Left ventricle myocardium inferior (tissue), 1 donor: ENCODE measurements at regions not wholly inside any gene's neighbourhood (a gene's known extent, or its start where the extent isn't known, plus 50 kb on each side); places are given as distances from the start of the nearest gene placed in this dataset.

Source experiments
- DNase-seq: peaks from one replicate; pipeline ENCODE4 v3.0.0-alpha.2; 2020
- H3K27ac ChIP-seq: fragments of 200-600 bp; replicated peaks from 2 replicates; pipeline ENCODE4 v1.8.0; 2021
- H3K27me3 ChIP-seq: fragments of 200-600 bp; 2 replicates; pipeline ENCODE4 v1.8.0; 2021; ENCODE audit warnings: low read depth
- H3K36me3 ChIP-seq: fragments of 200-600 bp; 2 replicates; pipeline ENCODE4 v1.8.0; 2021
- H3K4me1 ChIP-seq: fragments of 200-600 bp; 2 replicates; pipeline ENCODE4 v1.8.0; 2021
- H3K4me3 ChIP-seq: fragments of 200-600 bp; 2 replicates; pipeline ENCODE4 v1.8.0; 2021; ENCODE audit warnings: mild to moderate bottlenecking, moderate library complexity
- H3K9me3 ChIP-seq: fragments of 200-600 bp; replicated peaks from 2 replicates; pipeline ENCODE4 v1.8.0; 2021
- intact Hi-C: fragments of 100-400 bp; cut with micrococcal nuclease; formaldehyde crosslinking; loops from one replicate; pipeline ENCODE4 v1.11.0; 2022
- TF ChIP-seq, protein P1 (sequence below): fragments of 200-600 bp; IDR thresholded peaks from 2 replicates; pipeline ENCODE4 v1.8.0; 2021; ENCODE audit warnings: antibody characterized with exemption, mild to moderate bottlenecking, borderline replicate concordance
- donor health status: DM: no; HTN: yes; CAD: no; lungs with severe emphysema.

GRCh38 chr4:97334348-97334747 lies 808.9 kb downstream of the STPG2 start:
- Histone ChIP-seq H3K27me3 (no peaks in the 10 kb centered on the region), H3K9me3 (peaks cover 27% of the 10 kb centered on the region), H3K4me1 (no peaks in the 10 kb centered on the region), H3K36me3 (no peaks in the 10 kb centered on the region), H3K27ac (no peak overlapping the region), H3K4me3 (no peak overlapping the region)
- TF ChIP-seq, protein P1, sequence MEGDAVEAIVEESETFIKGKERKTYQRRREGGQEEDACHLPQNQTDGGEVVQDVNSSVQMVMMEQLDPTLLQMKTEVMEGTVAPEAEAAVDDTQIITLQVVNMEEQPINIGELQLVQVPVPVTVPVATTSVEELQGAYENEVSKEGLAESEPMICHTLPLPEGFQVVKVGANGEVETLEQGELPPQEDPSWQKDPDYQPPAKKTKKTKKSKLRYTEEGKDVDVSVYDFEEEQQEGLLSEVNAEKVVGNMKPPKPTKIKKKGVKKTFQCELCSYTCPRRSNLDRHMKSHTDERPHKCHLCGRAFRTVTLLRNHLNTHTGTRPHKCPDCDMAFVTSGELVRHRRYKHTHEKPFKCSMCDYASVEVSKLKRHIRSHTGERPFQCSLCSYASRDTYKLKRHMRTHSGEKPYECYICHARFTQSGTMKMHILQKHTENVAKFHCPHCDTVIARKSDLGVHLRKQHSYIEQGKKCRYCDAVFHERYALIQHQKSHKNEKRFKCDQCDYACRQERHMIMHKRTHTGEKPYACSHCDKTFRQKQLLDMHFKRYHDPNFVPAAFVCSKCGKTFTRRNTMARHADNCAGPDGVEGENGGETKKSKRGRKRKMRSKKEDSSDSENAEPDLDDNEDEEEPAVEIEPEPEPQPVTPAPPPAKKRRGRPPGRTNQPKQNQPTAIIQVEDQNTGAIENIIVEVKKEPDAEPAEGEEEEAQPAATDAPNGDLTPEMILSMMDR: no peak
- DNase-seq: no peak
- intact Hi-C loops: no loop called here

DNA sequence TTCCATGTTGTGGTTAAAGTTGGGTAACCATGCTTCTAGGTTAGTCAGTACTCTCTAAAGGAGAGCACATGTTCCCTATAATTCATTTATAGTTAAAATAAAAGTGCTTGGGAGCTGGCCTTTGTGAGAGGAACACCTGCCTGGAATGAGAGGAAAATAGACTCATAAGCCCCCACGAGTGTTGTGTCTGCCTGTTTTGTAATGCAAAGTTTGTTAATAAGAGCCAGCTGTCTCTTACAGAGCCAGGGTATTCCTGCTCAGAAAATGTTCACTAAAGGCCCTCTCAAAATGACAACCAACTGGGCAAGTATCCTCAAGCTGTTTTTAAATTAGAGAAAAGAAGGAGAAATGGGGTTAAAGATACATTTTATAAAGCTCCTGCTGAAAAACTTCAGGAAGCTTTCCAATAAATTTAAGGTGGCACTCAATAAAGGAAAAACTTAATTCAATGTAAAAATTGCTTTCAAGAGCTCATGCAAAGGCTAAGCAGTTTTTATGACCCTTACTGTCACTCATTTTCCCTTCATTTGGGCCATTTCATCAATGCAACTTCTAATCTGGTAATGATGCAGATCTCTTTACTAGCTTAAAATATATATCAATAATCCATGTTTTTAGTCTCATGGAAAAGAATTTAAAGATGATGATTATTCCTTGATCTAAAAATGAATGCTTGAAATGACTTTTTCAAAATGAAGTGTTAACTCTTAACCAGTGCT lies 793.6 kb downstream of the STPG2 start:
- intact Hi-C loops: no loop called here
- H3K9me3 ChIP-seq: peaks cover 13% of the 10 kb centered on the region
- DNase-seq: no peak
- H3K36me3 ChIP-seq: no peaks in the 10 kb centered on the region
- H3K27me3 ChIP-seq: no peaks in the 10 kb centered on the region
- H3K4me1 ChIP-seq: no peaks in the 10 kb centered on the region
- H3K27ac ChIP-seq: no peak overlapping the region
- no peak overlapping the region for H3K4me3 ChIP-seq
- TF ChIP-seq, protein P1: no peak

- Histone ChIP-seq H3K4me3 (no peak overlapping the region), H3K27me3 (no peaks in the 10 kb centered on the region), H3K4me1 (no peaks in the 10 kb centered on the region), H3K36me3 (no peaks in the 10 kb centered on the region), H3K27ac (no peak overlapping the region), H3K9me3 (peaks cover 19% of the 10 kb centered on the region)
- TF ChIP-seq, protein P1: no peak
- intact Hi-C loops: no loop called here
- no peak for DNase-seq
Observed at GRCh38 chr4:97353876-97354275, 789.4 kb downstream of the STPG2 start.

- Histone ChIP-seq H3K9me3 (peaks cover 45% of the 10 kb centered on the region), H3K4me1 (no peaks in the 10 kb centered on the region), H3K36me3 (no peaks in the 10 kb centered on the region), H3K27ac (no peak overlapping the region), H3K4me3 (no peak overlapping the region), H3K27me3 (no peaks in the 10 kb centered on the region)
- TF ChIP-seq, protein P1: no peak
- intact Hi-C loops: no loop called here
- DNase-seq: no peak
Observed at GRCh38 chr4:97359826-97360225, 783.5 kb downstream of the STPG2 start.

DNA sequence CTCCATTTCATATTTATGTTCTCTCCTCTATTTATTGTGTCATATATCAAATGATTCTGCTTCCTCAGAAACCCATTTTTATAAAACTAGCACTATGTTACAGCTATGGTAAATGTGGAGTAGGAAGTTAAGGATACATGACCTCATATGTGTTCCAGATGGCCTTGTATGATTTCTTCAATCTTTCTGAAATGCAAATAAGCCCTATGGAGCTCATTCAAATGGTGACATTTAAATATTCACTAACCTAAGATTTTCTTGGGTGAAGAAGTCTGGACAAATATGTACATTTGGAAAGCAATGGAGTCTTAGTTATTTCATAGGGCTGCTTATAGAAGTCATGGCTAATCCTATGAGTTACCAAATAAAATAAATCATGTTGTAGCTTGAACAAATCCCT lies 782.5 kb downstream of the STPG2 start:
- Histone ChIP-seq H3K27me3 (no peaks in the 10 kb centered on the region), H3K4me3 (no peak overlapping the region), H3K27ac (no peak overlapping the region), H3K36me3 (no peaks in the 10 kb centered on the region), H3K9me3 (peaks cover 48% of the 10 kb centered on the region), H3K4me1 (no peaks in the 10 kb centered on the region)
- intact Hi-C loops: no loop called here
- DNase-seq: no peak
- TF ChIP-seq, protein P1: no peak
